Neural progenitor cell (in vitro differentiated cells): ENCODE measurements at regions not wholly inside any gene's neighbourhood (a gene's known extent, or its start where the extent isn't known, plus 50 kb on each side); places are given as distances from the start of the nearest gene placed in this dataset.

ENCODE experiments used
- EZH2 ChIP-seq: fragments of 200-600 bp; sonication (generic); IDR thresholded peaks from 2 replicates; pipeline ENCODE4 v1.6.1; 2017; ENCODE audit warnings: antibody characterized with exemption, mild to moderate bottlenecking, moderate library complexity
- TF ChIP-seq, protein P1 (sequence below): fragments of 200-600 bp; sonication (generic); IDR thresholded peaks from 2 replicates; pipeline ENCODE4 v1.5.1; 2017; ENCODE audit warnings: antibody characterized with exemption, mild to moderate bottlenecking

- TF ChIP-seq, protein P1, sequence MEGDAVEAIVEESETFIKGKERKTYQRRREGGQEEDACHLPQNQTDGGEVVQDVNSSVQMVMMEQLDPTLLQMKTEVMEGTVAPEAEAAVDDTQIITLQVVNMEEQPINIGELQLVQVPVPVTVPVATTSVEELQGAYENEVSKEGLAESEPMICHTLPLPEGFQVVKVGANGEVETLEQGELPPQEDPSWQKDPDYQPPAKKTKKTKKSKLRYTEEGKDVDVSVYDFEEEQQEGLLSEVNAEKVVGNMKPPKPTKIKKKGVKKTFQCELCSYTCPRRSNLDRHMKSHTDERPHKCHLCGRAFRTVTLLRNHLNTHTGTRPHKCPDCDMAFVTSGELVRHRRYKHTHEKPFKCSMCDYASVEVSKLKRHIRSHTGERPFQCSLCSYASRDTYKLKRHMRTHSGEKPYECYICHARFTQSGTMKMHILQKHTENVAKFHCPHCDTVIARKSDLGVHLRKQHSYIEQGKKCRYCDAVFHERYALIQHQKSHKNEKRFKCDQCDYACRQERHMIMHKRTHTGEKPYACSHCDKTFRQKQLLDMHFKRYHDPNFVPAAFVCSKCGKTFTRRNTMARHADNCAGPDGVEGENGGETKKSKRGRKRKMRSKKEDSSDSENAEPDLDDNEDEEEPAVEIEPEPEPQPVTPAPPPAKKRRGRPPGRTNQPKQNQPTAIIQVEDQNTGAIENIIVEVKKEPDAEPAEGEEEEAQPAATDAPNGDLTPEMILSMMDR, result no peak
- TF ChIP-seq EZH2, result no peak
These were observed 92.0 kb upstream of the DKK2 start for GRCh38 chr4:107128116-107128515.
